ENCODE measurements at regions not wholly inside any gene's neighbourhood (a gene's known extent, or its start where the extent isn't known, plus 50 kb on each side); places are given as distances from the start of the nearest gene placed in this dataset.

- Histone ChIP-seq H2AFZ (ENCODE audit: low read depth, low read length) (no peak overlapping the region), H2BK15ac (ENCODE audit: low read depth, poor library complexity, severe bottlenecking) (no peak overlapping the region), H4K8ac (ENCODE audit: low read length) (no peak overlapping the region), H4K91ac (ENCODE audit: low read length) (no peak overlapping the region), H3K36me3 (ENCODE audit: control insufficient read depth in 1 of 2, insufficient read depth in 2 of 2, low read depth in 1 of 2, low read length in 2 of 2) (no peaks in the 10 kb centered on the region), H3K14ac (ENCODE audit: low read length in 2 of 2) (no peak overlapping the region), H3K23ac (ENCODE audit: low read length in 2 of 2) (no peak overlapping the region), H3K9ac (ENCODE audit: low read length) (no peak overlapping the region), H2BK5ac (ENCODE audit: low read depth, low read length, poor library complexity, severe bottlenecking) (no peak overlapping the region), H2AK5ac (ENCODE audit: low read length, severe bottlenecking) (no peak overlapping the region), H2BK120ac (ENCODE audit: low read depth, low read length) (no peak overlapping the region), H3K4ac (ENCODE audit: low read depth in 1 of 2, low read length in 2 of 2) (no peak overlapping the region), H3K79me1 (replicated peaks; ENCODE audit: low read length, poor library complexity, severe bottlenecking) (no peaks in the 10 kb centered on the region), H3K4me3 (ENCODE audit: insufficient read depth in 1 of 2, low read depth in 1 of 2, low read length in 2 of 2) (no peak overlapping the region), H3K18ac (ENCODE audit: low read depth in 1 of 2, low read length in 2 of 2) (no peak overlapping the region), H3K4me2 (ENCODE audit: low read length, poor library complexity, severe bottlenecking) (no peak overlapping the region), H3K27me3 (ENCODE audit: control insufficient read depth in 1 of 2, insufficient read depth in 1 of 2, low read length in 2 of 2) (peaks cover 4 to 23% of the 10 kb centered on the region in 2 experiments), H3K27ac (ENCODE audit: low read length, poor library complexity, severe bottlenecking) (no peak overlapping the region), H3K4me1 (ENCODE audit: control insufficient read depth, insufficient read depth, low read depth, low read length) (no peaks in the 10 kb centered on the region), H2BK12ac (ENCODE audit: low read length in 2 of 2) (no peak overlapping the region), H3K9me3 (ENCODE audit: control insufficient read depth, low read length) (peaks cover 9% of the 10 kb centered on the region)
- DNase-seq, result no peak
- 66% methylated on average over 4 of the region's 5 CpGs for WGBS
These were observed 71.0 kb downstream of the TMPRSS5 start for GRCh38 chr11:113634940-113635575.

- Histone ChIP-seq H3K79me1 (replicated peaks; ENCODE audit: low read length, poor library complexity, severe bottlenecking) (no peaks in the 10 kb centered on the region), H3K4me3 (ENCODE audit: insufficient read depth in 1 of 2, low read depth in 1 of 2, low read length in 2 of 2) (no peak overlapping the region), H3K18ac (ENCODE audit: low read depth in 1 of 2, low read length in 2 of 2) (no peak overlapping the region), H3K27me3 (ENCODE audit: control insufficient read depth in 1 of 2, insufficient read depth in 1 of 2, low read length in 2 of 2) (peaks cover 4 to 21% of the 10 kb centered on the region in 2 experiments), H3K4me1 (ENCODE audit: control insufficient read depth, insufficient read depth, low read depth, low read length) (no peaks in the 10 kb centered on the region), H3K14ac (ENCODE audit: low read length in 2 of 2) (no peak overlapping the region), H3K9ac (ENCODE audit: low read length) (no peak overlapping the region), H4K8ac (ENCODE audit: low read length) (no peak overlapping the region), H2BK5ac (ENCODE audit: low read depth, low read length, poor library complexity, severe bottlenecking) (no peak overlapping the region), H3K36me3 (ENCODE audit: control insufficient read depth in 1 of 2, insufficient read depth in 2 of 2, low read depth in 1 of 2, low read length in 2 of 2) (no peaks in the 10 kb centered on the region), H4K91ac (ENCODE audit: low read length) (no peak overlapping the region), H2BK120ac (ENCODE audit: low read depth, low read length) (no peak overlapping the region), H2AK5ac (ENCODE audit: low read length, severe bottlenecking) (no peak overlapping the region), H3K27ac (ENCODE audit: low read length, poor library complexity, severe bottlenecking) (no peak overlapping the region), H3K23ac (ENCODE audit: low read length in 2 of 2) (no peak overlapping the region), H2AFZ (ENCODE audit: low read depth, low read length) (no peak overlapping the region), H3K4ac (ENCODE audit: low read depth in 1 of 2, low read length in 2 of 2) (no peak overlapping the region), H3K4me2 (ENCODE audit: low read length, poor library complexity, severe bottlenecking) (no peak overlapping the region), H3K9me3 (ENCODE audit: control insufficient read depth, low read length) (peaks cover 9% of the 10 kb centered on the region), H2BK12ac (ENCODE audit: low read length in 2 of 2) (no peak overlapping the region), H2BK15ac (ENCODE audit: low read depth, poor library complexity, severe bottlenecking) (no peak overlapping the region)
- no peak for DNase-seq
- WGBS, result 57% methylated on average over 2 of the region's 2 CpGs
These were observed 73.1 kb downstream of the TMPRSS5 start for GRCh38 chr11:113632981-113633380.

DNA sequence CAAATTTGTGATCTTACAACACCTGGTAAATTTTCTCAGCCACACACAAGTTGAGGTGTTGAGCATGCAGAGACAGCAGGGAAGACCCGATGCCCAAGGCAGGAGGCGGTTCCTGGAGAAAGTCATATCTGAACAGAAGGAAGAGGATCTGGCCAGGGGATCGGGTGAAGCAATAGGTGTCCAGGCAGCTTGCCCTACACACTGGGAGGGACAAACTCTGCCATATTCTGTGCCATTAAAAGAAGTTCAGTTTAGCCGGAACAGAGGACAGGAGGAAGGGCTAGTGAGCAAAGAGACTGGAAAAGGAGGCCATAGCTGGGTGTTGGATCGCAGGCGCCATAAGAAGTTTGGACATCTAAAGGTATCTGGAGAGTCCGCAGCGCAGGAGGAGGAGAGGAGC is 76.5 kb downstream of the TMPRSS5 start:
- no peak overlapping the region for H3K18ac ChIP-seq (ENCODE audit: low read depth in 1 of 2, low read length in 2 of 2)
- DNase-seq, result no peak
- H3K4ac ChIP-seq (ENCODE audit: low read depth in 1 of 2, low read length in 2 of 2), result no peak overlapping the region
- H2BK12ac ChIP-seq (ENCODE audit: low read length in 2 of 2), result no peak overlapping the region
- no peak overlapping the region for H3K23ac ChIP-seq (ENCODE audit: low read length in 2 of 2)
- no peaks in the 10 kb centered on the region for H3K4me1 ChIP-seq (ENCODE audit: control insufficient read depth, insufficient read depth, low read depth, low read length)
- no peak overlapping the region for H3K27ac ChIP-seq (ENCODE audit: low read length, poor library complexity, severe bottlenecking)
- H2BK120ac ChIP-seq (ENCODE audit: low read depth, low read length), result no peak overlapping the region
- no peak overlapping the region for H4K8ac ChIP-seq (ENCODE audit: low read length)
- H3K27me3 ChIP-seq (ENCODE audit: control insufficient read depth in 1 of 2, insufficient read depth in 1 of 2, low read length in 2 of 2), result peaks cover 4 to 21% of the 10 kb centered on the region in 2 experiments
- no peak overlapping the region for H4K91ac ChIP-seq (ENCODE audit: low read length)
- H3K4me3 ChIP-seq (ENCODE audit: insufficient read depth in 1 of 2, low read depth in 1 of 2, low read length in 2 of 2), result no peak overlapping the region
- no peak overlapping the region for H3K9ac ChIP-seq (ENCODE audit: low read length)
- H2BK15ac ChIP-seq (ENCODE audit: low read depth, poor library complexity, severe bottlenecking), result no peak overlapping the region
- H3K14ac ChIP-seq (ENCODE audit: low read length in 2 of 2), result no peak overlapping the region
- no peak overlapping the region for H2AK5ac ChIP-seq (ENCODE audit: low read length, severe bottlenecking)
- H2BK5ac ChIP-seq (ENCODE audit: low read depth, low read length, poor library complexity, severe bottlenecking), result no peak overlapping the region
- H2AFZ ChIP-seq (ENCODE audit: low read depth, low read length), result no peak overlapping the region
- H3K4me2 ChIP-seq (ENCODE audit: low read length, poor library complexity, severe bottlenecking), result no peak overlapping the region
- 92% methylated on average over 8 of the region's 8 CpGs for WGBS
- H3K36me3 ChIP-seq (ENCODE audit: control insufficient read depth in 1 of 2, insufficient read depth in 2 of 2, low read depth in 1 of 2, low read length in 2 of 2), result no peaks in the 10 kb centered on the region
- no peaks in the 10 kb centered on the region for H3K79me1 ChIP-seq (replicated peaks; ENCODE audit: low read length, poor library complexity, severe bottlenecking)
- H3K9me3 ChIP-seq (ENCODE audit: control insufficient read depth, low read length), result no peaks in the 10 kb centered on the region

- Histone ChIP-seq H3K36me3 (ENCODE audit: control insufficient read depth in 1 of 2, insufficient read depth in 2 of 2, low read depth in 1 of 2, low read length in 2 of 2) (no peaks in the 10 kb centered on the region), H3K9ac (ENCODE audit: low read length) (no peak overlapping the region), H4K8ac (ENCODE audit: low read length) (no peak overlapping the region), H4K91ac (ENCODE audit: low read length) (no peak overlapping the region), H3K4me3 (ENCODE audit: insufficient read depth in 1 of 2, low read depth in 1 of 2, low read length in 2 of 2) (no peak overlapping the region), H3K79me1 (replicated peaks; ENCODE audit: low read length, poor library complexity, severe bottlenecking) (no peaks in the 10 kb centered on the region), H2BK5ac (ENCODE audit: low read depth, low read length, poor library complexity, severe bottlenecking) (no peak overlapping the region), H3K14ac (ENCODE audit: low read length in 2 of 2) (no peak overlapping the region), H2AFZ (ENCODE audit: low read depth, low read length) (no peak overlapping the region), H2BK12ac (ENCODE audit: low read length in 2 of 2) (no peak overlapping the region), H3K9me3 (ENCODE audit: control insufficient read depth, low read length) (no peaks in the 10 kb centered on the region), H2AK5ac (ENCODE audit: low read length, severe bottlenecking) (no peak overlapping the region), H3K27ac (ENCODE audit: low read length, poor library complexity, severe bottlenecking) (no peak overlapping the region), H3K27me3 (ENCODE audit: control insufficient read depth in 1 of 2, insufficient read depth in 1 of 2, low read length in 2 of 2) (peaks cover 4 to 21% of the 10 kb centered on the region in 2 experiments), H3K23ac (ENCODE audit: low read length in 2 of 2) (no peak overlapping the region), H3K4ac (ENCODE audit: low read depth in 1 of 2, low read length in 2 of 2) (no peak overlapping the region), H2BK120ac (ENCODE audit: low read depth, low read length) (no peak overlapping the region), H3K18ac (ENCODE audit: low read depth in 1 of 2, low read length in 2 of 2) (no peak overlapping the region), H2BK15ac (ENCODE audit: low read depth, poor library complexity, severe bottlenecking) (no peak overlapping the region), H3K4me2 (ENCODE audit: low read length, poor library complexity, severe bottlenecking) (no peak overlapping the region), H3K4me1 (ENCODE audit: control insufficient read depth, insufficient read depth, low read depth, low read length) (no peaks in the 10 kb centered on the region)
- no peak for DNase-seq
- WGBS, result 33% methylated on average over 2 of the region's 2 CpGs
These were observed 77.2 kb downstream of the TMPRSS5 start for GRCh38 chr11:113628912-113629311.
